AML-193 (cell line): ENCODE measurements at regions not wholly inside any gene's neighbourhood (a gene's known extent, or its start where the extent isn't known, plus 50 kb on each side); places are given as distances from the start of the nearest gene placed in this dataset.
"Not testable (repeated sequence)": the region's sequence is repeated elsewhere in the genome, so short reads cannot be mapped to it uniquely, and the experiment has no call there.

ENCODE experiments used
- DNase-seq, 2 experiments: peaks; one replicate each; lab custom pipeline; 2025; lab: John Stamatoyannopoulos, UW

DNA sequence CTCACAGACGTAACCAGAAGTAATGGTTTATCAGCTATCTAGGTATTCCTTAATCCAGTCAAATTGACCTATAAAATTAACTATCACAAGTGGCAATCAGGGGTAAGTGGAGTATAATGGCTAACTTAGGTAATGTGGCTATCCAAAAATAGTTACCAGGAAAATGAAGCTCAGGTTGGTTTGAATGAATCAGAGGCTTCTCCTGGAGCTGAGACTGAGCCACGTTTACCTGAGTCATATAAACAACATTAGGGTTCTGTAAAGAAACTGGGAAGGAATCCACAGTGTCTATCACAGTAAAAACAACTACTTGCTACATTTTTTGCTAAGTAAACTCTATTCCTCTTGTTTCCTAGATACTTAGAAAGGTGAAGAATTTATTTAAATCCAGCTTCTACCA is 236.0 kb upstream of the SPHKAP start:
- DNase-seq, result no peak

DNA sequence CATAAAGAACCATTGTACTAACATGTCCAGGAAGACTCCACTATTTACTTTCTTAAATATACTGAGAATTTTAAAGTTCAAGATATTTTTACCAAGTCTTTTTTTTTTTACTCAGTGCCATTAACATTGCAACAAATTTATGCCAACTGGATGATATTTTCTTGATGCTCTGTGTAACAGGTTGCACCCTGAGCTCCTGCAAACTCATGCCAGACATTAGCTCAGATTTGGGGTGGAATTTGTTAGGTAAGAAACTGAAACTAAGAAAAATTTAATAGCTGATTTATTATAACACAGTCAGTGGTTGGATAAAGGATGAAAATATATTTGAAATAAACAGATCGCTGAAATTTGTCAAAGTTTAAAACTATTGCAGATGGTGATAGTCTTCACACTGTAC is 228.6 kb upstream of the SPHKAP start:
- no peak for DNase-seq

DNA sequence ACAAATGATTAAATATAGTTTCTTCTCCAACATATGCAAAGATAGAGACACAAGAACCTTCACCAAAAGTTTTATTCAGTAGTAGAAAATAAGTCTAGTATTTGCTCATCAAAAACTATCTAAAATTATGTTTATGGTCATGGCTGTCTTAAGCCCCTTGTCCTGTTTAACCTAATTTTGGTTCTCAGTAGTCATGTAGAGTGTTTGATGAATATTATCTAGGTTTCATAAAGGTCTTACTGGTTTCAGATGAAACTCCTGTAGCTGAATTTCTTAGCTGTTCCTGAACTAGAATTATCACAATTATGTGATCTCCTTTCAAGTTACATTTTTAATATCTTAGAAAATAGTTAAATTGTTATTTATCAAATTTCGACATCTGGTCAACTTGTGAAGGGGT is 228.0 kb upstream of the SPHKAP start:
- DNase-seq, result no peak

DNA sequence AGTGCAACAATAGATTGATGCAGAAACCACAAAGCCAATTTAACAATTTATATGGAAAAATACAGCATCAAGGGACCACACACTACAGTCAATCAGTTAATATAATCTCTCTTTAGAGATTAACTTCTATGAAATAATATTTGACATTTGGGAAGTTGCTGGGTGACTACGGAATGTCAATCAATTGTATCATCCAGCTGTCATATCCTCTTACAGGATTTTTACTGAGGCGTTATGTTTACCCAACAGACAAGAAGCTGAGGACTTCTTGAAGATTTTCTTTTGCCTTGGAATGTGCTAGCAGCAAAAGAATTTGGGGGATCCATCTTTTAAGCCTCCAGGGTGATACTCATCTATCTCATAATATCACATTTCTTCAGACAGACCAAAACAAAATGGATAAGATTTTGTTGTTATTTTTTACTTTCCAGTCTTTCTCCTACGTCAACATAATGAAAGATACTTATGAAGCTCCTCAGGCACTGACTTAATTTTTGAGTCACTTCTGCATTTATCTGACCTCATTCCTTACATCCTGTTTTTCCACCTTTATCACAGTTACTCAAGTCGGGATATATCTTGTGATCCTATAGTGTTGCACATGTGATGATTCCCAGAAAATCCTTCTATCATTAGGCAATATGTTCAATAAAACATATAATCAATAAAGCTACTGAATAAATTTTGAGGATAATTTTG is 227.2 kb upstream of the SPHKAP start:
- DNase-seq, result no peak

DNA sequence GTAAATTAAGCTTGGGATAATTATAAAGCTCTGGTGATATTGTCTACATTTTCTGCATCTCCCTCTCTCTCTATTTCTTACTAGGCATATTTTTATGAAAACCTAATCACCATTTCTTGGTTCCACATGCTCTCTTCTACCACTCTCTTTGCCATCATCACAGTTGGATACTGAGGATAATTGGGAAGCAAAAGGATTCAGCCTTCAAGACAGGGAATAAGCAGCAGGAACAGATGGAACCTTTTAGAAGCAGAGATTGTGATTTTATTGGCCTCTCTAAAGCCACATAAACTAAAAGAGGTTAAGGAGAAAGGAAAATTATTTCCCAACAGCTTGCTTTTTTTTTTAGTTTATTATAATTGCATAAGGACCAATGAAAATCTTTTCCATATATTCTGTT is 226.3 kb upstream of the SPHKAP start:
- DNase-seq, result no peak

DNA sequence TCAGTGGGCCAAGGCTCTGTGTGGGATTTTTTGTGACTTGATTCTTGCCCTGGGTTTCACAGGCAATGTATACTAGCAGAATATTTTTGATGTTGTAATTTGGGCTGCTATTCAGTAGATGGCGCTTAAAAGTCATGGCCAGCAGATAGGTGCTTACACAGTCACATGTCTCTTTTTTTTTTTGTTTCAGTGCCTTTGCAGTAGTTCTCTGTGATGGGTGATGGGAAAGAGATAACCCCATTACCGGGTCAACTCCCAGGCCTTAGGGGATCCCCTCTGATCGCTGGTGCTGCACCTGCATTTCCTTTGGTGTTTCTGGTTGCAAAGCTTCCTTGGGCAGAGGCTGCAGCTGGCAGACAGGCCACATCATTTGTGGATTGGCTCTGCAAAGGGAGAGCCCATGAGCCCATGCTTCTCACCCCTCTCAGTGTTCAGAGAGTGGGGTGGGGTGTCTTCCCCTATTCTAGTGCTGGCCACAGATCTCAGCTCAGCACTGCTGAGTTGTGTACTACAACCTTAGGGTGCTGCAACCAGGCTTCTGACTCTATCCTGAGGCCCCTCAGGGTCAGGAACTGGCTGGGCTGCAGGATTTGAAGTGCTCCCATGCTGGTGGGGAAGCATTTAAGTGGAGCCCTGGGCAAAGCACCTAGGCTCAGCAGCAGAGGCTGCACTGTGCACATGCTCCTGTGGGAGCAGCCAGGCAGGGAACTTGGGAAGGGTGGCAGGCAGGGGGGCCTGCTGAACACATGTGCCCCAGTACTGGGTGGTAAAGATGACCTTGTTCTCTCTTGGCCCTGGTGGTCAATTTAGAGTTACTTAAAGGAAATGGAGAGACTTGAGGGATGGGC is 219.8 kb upstream of the SPHKAP start:
- DNase-seq, result peak; percentile 35 to 36

DNA sequence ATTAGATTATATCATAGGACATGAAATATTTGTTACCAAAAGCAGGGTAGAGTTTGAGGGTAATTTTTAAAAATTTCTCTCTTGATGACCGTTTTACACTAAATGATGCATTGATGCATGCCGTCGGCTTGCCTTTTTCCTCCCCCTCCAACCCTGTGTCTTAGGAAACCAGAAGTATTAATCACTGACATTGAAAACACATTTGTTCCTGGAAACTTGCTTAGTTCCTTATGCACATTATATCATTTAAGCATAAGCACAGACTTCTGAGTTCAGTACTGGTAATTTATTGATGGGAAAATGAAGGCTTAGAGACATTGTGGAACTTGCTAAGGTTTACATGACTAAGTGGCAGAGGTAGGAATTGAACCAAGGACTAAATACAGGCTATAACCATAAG is 206.3 kb upstream of the SPHKAP start:
- DNase-seq, result no peak

DNA sequence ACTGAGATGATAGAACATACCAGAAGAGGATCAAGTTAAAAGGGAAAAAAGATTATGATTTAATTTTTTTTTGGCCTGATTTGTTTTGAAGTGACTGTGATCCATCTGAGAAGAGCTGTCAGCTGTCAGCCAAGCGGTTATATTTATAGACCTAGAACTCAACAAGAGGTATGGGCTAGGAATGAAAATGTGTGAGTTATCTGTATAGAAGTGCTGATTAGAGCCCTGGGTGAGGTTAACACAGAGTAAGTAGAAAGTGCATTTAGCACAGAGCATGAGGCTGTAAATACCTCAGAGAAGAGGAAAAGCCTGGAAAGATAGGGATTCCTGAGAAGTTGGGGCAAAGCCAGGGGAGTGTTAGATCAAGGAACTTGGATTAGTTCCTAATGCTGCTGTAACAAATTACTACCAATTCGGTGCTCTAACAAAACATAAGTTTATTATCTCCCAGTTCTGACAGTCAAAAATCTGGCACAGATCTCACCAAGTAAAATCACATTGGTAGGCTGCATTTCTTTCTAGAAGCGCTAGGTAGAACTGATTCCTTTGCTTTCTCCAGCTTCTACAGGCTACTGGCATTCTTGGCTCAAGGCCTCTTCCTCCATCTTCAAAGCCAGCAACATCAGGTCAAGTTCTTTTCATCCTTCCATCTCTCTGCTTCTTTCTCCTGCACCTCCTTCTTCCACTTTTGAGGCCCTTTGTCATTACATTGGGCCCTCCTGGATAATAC is 197.4 kb upstream of the SPHKAP start:
- no peak for DNase-seq

DNA sequence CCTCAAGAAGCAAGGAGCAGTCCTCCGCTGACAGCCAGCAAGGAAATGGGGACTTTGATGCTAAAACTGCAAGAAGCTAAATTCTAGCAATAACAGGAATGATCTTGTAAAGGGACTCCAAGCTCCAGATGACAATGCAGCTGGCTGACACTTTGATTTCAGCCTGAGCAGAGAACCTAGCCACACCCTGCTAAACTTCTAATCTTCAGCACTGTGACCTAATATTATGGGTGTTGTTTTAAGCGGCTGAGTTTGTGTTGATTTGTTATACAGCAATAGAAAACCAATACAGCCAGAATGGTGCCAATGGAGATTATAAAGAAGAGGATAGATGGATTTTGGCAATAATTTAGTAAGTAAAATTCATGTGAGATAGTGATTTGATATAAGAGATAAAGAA is 196.7 kb upstream of the SPHKAP start:
- DNase-seq, result no peak

DNA sequence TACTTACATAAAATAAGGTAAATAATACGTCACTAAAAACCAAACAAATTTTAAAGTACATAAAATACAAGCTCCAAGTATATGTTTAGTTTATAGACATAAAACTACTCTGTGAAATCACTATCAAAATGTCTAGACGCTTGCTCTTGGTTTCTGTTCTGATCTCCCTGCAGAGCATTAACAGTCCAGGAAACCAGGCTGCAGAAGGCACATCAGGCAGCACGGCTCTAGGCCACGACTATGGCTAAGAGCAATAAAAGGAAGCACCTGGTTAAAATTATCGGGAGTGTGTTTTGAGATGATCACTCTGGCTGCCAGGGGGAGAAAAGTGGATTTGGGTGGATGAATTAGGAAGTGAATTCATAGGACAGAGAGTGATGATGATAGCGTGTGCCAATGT is 196.0 kb upstream of the SPHKAP start:
- DNase-seq, result no peak

DNA sequence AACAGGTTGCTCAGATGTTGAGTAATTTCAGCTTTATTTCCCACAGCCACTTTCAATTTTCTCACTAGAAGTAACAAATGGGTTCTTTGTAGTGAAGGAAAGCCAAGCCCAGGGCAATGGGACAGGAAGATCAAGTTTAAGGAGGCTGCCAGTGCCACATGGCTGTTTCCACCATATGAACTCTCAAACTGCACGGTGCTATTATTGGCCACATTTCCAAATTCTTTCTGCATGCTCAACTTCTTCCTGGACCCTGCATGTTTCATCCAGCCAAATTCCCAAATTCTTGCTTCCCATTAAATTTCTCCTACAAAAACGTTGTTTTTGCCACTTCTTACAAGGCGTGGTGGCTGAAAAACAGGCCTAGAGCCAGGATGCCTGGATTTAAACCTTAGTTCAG is 193.3 kb upstream of the SPHKAP start:
- no peak for DNase-seq

DNA sequence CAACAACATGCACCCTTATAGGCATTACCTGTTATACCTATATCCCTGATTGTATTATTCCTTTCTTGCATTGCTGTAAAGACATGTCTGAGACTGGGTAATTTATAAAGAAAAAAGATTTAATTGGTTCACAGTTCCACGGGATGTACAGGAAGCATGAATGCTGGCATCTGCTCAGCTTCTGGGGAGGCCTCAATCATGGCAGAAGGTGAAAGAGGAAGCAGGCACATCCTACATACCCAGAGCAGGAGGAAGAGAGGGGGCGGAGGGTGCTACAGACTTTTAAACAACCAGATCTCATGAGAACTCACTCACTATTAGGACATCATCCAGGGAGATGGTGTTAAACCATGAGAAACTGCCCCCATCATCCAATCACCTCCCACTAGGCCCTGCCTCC is 191.7 kb upstream of the SPHKAP start:
- no peak for DNase-seq

DNA sequence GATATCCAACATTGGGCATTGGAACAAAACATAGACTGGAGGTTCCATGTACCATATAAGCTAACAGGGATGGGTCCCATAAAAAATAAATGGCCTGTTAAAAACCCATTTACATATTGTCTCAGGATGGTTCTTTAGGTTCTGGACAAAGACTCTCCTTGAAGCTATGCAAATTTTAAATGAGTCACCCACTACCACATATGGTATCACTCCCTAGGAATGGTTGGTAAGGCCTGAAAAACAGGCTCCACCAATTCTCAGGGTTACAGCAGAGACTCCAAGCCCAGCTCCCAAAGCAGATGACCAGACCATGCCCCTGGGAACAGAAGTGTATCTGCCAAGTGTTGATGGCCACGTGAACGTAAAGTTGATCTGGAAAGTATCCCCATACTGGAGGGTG is 190.7 kb upstream of the SPHKAP start:
- no peak for DNase-seq

DNA sequence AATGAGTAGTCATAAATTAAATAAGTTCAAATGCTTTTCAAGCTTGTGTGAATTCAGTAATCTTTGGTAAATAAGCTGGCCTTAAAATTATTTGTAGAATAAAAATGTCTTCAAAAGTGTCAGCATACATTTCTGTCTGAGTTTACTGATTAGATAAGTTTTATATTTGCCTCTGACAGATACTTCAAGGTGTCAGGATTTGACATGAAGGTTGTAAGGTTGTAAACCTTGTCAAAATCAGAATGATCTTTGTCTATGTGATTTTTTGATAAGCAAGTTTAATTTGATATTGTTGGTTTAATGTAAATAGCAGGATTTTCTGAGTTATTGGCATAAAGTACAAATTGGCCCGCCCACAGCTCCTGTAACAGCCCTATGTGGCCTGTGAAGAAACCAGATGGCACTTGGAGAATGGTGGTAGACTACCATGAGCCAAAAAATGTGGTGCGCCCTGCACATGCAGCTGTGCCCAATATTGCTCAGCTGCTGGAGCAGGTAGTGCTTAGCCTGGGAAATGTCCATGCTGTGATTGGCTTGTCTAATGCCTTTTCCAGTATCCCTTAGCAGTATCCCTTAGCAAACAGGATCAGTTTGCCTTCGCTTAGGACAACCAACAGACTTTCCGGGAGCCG is 188.0 kb upstream of the SPHKAP start:
- no peak for DNase-seq

DNA sequence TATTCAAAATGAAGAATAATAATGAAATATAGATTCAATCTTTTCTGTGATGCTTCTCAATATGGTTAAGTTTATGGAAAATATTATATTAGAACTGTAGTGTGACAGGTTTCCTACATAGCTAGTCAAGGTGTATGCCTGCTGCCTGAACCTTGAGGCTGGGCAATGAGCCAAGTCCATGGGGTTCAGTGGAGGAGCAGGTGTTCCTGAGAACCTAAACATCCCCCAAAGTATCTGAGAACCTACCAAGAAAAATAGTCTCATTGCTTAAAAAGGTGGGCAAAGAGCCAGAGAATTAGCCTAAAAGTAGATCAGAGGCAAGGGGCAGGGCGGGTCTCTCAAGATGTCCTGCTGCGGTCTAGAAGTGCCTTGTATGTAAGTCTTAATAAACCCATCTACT is 185.9 kb upstream of the SPHKAP start:
- DNase-seq, result no peak

DNA sequence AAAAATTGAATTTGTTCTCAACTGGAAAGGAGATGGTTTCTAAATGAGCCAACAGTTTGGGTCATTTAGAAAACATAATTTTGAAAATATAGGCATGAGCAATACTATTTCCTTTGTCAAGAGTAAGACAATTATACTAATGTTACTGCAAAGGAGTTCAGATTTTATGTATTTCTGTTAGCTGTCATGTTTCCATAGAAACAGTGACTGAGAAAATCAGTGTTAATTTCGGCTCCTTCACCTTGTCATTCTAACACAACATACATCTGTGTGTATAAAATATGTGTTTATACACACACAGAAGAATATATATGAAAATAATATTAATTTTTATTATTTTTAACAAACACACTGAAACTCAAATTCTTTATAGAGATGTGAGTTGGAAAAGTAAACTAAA is 178.0 kb upstream of the SPHKAP start:
- no peak for DNase-seq

DNA sequence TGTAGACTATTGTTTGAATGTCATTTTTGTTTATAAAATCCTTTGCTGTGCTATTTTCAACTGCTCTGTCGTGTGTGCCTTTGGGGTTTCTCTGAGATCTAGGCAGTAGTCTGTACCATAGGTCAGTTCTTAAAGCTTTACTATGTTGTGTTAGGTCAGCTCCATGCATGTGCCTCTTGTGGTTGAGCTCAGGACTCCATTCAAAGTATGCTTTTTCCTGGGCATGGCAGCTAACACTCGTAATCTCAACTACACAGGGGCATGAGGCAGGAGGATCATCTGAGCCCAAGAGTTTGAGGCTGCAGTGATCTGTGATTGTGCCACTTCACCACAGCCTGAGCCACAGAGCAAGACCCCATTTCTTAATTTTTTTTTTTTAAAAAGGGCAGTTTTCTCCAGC is 174.4 kb upstream of the SPHKAP start:
- DNase-seq, result no peak

DNA sequence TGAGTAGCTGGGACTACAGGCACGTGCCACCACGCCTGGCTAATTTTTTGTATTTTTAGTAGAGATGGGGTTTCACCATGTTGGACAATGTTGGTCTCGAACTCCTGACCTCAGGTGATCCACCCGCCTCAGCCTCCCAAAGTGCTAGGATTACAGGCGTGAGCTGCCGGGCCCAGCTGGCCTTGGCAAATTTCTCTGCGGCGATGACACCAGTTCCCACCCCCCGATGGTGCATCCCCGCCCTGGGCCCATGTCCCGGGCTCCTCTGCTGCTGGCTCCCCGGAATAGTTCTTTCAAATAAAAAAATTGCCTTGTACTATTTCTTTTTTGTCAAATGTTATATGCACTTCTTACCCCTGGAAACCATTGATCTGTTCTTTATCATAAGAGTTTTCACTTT is 171.5 kb upstream of the SPHKAP start:
- DNase-seq, result not testable (repeated sequence)

DNA sequence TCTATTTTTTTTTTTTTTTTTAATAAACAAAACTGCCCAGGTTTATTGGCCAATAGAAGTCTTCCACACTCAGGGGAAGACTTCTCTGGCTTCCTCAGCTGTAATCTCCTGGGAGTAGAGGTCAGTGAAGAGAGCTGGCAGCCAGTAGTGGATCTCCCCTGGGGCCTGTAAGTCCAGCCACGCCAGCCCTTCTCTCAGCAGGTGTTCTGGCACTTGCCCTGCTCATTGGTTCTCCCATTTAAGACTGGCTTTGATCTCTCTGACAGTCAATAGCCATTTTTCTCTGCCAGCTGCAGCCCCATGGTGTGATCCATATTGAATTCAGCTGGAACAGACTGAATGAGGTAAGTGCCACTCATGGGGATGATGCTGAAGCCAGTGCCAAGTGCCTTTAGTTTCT is 170.6 kb upstream of the SPHKAP start:
- no peak for DNase-seq

DNA sequence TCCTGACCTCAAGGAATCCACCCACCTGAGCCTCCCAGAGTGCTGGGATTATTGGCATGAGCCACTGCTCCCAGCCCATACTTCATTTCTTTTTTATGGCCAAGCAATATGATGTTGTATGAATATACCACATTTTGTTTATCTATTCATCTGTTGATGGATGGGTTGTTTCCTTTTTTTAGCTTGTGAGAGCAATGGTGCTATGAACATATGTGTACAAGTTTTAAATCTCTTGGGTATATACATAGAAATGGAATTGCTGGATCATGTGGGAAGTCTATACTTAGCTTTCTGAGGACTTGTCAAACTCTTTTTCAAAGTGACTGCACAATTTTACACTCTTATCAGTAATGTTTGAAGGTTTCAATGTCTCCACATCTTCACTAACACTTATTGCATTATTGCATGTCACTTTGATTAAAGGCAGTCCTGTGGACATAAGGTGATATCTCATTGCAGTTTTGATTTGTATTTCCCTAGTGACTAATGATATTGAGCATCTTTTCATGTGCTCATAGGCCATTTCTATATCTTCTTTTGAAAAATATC is 167.1 kb upstream of the SPHKAP start:
- DNase-seq, result no peak

DNA sequence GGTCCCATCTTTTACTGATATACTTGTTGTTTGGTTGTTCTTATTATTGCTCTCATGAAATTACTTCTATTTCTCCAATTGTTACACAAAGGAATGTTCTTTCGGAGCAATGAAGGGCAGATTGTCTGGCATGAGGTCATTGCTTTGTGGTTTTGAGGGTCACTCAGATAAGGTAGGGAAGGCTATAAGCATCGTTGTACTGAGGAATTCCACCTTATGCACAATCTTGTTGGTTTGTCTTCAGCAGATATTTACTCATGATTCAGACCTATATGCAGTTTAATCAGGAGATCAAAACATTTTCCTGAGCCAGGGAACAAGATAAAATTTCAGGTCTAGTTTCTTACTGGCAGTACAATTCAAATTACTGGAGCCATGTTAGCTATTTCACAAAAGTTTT is 163.0 kb upstream of the SPHKAP start:
- no peak for DNase-seq

DNA sequence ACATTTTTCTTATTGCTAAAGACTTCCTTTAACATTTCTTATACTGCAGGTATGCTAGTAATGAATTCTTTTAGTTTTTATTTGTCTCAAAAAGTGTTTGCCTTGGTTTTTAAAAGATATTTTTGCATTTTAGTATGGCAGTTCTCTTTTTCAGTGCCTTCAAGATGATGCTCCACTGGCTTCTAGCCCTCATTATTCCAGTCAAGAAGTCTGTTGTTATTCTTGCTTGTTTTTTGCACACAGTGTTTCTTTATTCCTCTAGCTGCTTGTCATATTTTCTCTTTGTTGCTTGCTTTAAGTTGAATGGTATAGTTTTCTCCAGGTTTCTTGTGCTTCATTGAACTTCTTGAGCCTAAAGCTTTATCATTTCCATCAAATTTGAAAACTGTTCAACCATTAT is 158.0 kb upstream of the SPHKAP start:
- no peak for DNase-seq
